Activated CD4-positive, alpha-beta memory T cell treated with anti-CD3 and anti-CD28 coated beads for 36 hours (primary cell): ENCODE measurements at regions not wholly inside any gene's neighbourhood (a gene's known extent, or its start where the extent isn't known, plus 50 kb on each side); places are given as distances from the start of the nearest gene placed in this dataset.

Experiments used
- CTCF ChIA-PET: fragments of 350-600 bp; sonication (Branson Sonifier 250); formaldehyde crosslinking; loops from one replicate; lab custom pipeline; 2021; ENCODE audit warnings: antibody characterized with exemption, inconsistent platforms; lab: Charles Lee
- POLR2A ChIA-PET: fragments of 350-600 bp; sonication (Branson Sonifier 250); formaldehyde crosslinking; loops from one replicate; lab custom pipeline; 2021; ENCODE audit warnings: antibody characterized with exemption; lab: Charles Lee
- DNase-seq: peaks from one replicate; pipeline ENCODE4 v3.0.0-alpha.2; 2020
- H3K27ac Mint-ChIP-seq: one replicate; pipeline ENCODE4 v1.8.0; 2021; ENCODE audit warnings: mixed read lengths
- H3K27me3 Mint-ChIP-seq: one replicate; pipeline ENCODE4 v1.8.0; 2021; ENCODE audit warnings: mixed read lengths
- H3K36me3 Mint-ChIP-seq: one replicate; pipeline ENCODE4 v1.8.0; 2021; ENCODE audit warnings: mixed read lengths
- H3K4me1 Mint-ChIP-seq: one replicate; pipeline ENCODE4 v1.8.0; 2021; ENCODE audit warnings: low read depth, mixed read lengths
- H3K4me3 Mint-ChIP-seq: one replicate; pipeline ENCODE4 v1.8.0; 2021; ENCODE audit warnings: mild to moderate bottlenecking, mixed read lengths
- H3K9me3 Mint-ChIP-seq: one replicate; pipeline ENCODE4 v1.8.0; 2021; ENCODE audit warnings: mixed read lengths
- intact Hi-C: fragments of 100-400 bp; cut with micrococcal nuclease; formaldehyde crosslinking; loops from one replicate; pipeline ENCODE4 v1.15.1; 2023

DNA sequence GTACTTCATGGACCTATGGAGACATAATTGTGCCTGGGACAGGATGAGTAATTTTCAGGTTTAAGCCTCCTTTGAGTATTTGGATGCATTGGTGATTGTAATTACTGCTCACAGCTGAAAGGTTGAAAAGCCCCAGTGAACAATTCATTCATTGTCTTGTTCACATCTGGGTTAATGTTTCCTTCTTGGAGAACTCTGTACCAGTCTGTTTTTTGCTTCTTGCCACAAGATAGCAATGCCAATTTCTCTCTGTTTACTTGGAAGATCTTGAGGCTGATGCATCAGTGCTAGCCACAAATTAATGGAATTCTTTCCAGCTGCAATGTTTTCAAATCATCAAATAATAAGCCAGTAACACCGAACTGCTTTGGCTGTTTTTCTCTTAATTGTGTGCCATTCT, 207.8 kb downstream of the BMP2 start:
- Mint-ChIP-seq H3K27ac (no peak overlapping the region), H3K4me1 (no peaks in the 10 kb centered on the region), H3K9me3 (peaks cover 7% of the 10 kb centered on the region), H3K27me3 (no peaks in the 10 kb centered on the region), H3K4me3 (no peak overlapping the region), H3K36me3 (no peaks in the 10 kb centered on the region)
- CTCF ChIA-PET = no interaction called here
- POLR2A ChIA-PET = no interaction called here
- intact Hi-C loops = no loop called here
- no peak for DNase-seq

DNA sequence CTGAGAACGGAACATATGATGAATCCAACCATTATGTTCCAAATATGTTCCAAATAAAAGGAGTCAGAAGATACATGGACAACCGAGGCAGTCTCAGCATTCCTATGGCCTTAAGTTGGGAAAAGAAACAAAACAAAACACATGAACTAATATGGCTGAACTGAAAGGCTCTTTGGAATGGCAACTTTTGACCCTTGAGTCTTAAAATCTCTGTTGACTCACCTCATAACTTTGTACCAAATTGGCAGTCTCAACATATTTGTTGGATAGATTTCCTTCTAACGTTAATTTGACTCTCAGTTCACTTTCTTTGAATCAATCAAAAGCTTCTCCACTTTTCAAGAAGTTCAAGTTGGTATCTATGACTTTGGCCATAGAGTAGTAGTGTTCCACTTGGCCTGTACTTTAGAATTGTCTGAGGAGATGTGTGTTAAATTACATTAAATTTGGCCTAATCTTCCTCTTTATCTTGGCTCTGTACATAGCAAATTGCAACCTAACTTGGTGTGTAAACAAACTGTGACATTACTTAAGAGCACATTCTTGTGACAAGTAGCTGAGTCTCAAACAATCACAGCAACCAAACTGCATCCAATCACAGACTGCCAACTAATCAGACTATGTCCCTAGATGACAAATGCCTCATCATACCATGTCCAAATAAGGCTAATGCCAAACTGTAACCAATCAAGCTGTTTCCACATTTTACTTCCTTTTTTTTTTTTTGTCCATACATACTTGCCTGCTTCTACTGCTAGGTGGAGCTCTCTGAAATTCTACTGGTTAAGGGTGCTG, 208.8 kb downstream of the BMP2 start:
- Mint-ChIP-seq H3K9me3 (peaks cover 7% of the 10 kb centered on the region), H3K4me1 (no peaks in the 10 kb centered on the region), H3K27me3 (no peaks in the 10 kb centered on the region), H3K27ac (no peak overlapping the region), H3K4me3 (no peak overlapping the region), H3K36me3 (no peaks in the 10 kb centered on the region)
- intact Hi-C loops = no loop called here
- DNase-seq = no peak
- CTCF ChIA-PET = no interaction called here
- POLR2A ChIA-PET = no interaction called here

DNA sequence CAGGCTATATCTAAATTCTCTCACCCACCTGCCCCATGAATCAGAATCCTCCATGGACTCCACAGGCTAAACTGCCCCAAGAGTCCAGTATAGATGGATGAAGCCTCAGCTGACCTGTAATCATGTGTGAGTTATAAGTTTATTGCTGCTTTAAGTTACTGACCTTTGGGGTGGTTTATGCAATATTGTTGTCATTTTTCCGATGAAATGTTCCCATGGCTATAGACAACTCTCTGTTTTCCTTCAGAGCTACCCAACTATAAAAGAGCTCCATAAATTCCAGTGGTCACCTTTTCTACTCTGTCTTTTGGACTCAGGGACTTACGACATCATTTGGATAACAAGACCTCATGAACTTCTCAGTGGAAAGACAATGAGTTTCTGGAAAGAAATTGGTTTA, 212.1 kb downstream of the BMP2 start:
- no peak overlapping the region for H3K4me3 Mint-ChIP-seq
- H3K27me3 Mint-ChIP-seq = no peaks in the 10 kb centered on the region
- no peak overlapping the region for H3K27ac Mint-ChIP-seq
- intact Hi-C loops = no loop called here
- CTCF ChIA-PET = no interaction called here
- H3K4me1 Mint-ChIP-seq = no peaks in the 10 kb centered on the region
- H3K36me3 Mint-ChIP-seq = no peaks in the 10 kb centered on the region
- H3K9me3 Mint-ChIP-seq = peaks cover 14% of the 10 kb centered on the region
- POLR2A ChIA-PET = no interaction called here
- no peak for DNase-seq

DNA sequence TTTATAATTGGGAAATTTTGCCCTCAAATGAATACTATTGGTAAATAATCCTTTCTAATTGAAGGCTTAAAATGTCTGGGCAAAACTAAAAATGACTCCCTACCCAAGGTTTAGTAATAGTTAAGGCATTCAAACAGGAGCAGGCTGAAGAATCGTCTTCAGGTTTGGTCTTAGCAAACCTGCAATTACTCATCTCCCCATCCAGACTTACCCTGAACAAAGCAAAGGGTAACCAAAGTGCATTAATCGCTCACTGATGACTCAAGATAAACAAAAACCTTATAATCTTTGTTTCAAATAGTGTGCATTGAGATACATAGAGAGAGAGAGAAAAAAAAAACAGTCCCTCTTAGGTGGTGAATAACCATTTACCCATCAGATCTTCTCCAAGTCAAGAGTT, 225.5 kb downstream of the BMP2 start:
- Mint-ChIP-seq H3K27ac (no peak overlapping the region), H3K4me1 (no peaks in the 10 kb centered on the region), H3K4me3 (no peak overlapping the region), H3K27me3 (no peaks in the 10 kb centered on the region), H3K36me3 (no peaks in the 10 kb centered on the region), H3K9me3 (peaks cover 34% of the 10 kb centered on the region)
- no peak for DNase-seq
- ChIA-PET CTCF (no interaction called here), POLR2A (no interaction called here)
- intact Hi-C loops = no loop called here

DNA sequence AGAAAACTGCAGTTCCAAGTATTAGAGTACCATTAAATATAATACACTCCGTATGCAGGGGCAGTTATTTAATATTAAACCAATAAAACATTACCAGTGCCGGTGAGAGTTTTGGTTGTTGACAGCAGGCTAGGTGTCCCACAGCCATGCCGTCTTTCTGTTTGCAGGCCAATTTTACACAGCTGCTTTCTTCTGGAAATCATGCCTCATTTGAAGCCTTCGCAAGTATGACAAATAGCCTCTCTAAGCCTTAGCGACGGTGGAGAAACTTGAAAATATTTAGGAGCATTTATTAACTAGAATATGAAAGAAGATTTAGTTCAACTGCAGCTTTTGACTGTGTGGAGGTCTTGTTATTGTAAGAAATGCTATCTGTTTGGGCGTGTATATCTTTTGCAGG, 226.0 kb downstream of the BMP2 start:
- ChIA-PET POLR2A (no interaction called here), CTCF (no interaction called here)
- no peak overlapping the region for H3K4me3 Mint-ChIP-seq
- no peaks in the 10 kb centered on the region for H3K4me1 Mint-ChIP-seq
- no peak for DNase-seq
- no peak overlapping the region for H3K27ac Mint-ChIP-seq
- H3K27me3 Mint-ChIP-seq = no peaks in the 10 kb centered on the region
- no peaks in the 10 kb centered on the region for H3K36me3 Mint-ChIP-seq
- peaks cover 34% of the 10 kb centered on the region for H3K9me3 Mint-ChIP-seq
- intact Hi-C loops = no loop called here

DNA sequence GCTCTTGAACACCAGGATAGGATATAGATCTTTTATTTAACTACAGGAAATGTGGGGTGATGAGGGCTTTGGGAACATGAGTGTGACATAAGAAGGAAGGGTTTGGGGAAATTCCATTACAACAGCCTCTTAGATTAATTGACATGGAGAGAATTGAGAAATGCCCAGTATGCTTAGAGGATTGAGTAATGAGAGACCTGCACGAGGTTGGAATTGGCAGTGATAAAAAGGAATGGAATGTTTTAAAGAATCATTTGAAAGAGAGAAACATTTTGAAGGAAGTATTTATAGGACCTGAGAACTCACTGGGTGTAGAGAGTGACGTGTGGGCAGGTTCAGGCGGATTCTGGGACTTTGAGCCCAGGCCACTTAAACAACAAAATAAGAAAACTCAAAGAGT, 227.0 kb downstream of the BMP2 start:
- H3K4me1 Mint-ChIP-seq = no peaks in the 10 kb centered on the region
- ChIA-PET POLR2A (no interaction called here), CTCF (no interaction called here)
- DNase-seq = no peak
- H3K4me3 Mint-ChIP-seq = no peak overlapping the region
- H3K9me3 Mint-ChIP-seq = peaks cover 32% of the 10 kb centered on the region
- intact Hi-C loops = no loop called here
- no peaks in the 10 kb centered on the region for H3K27me3 Mint-ChIP-seq
- no peak overlapping the region for H3K27ac Mint-ChIP-seq
- H3K36me3 Mint-ChIP-seq = no peaks in the 10 kb centered on the region

DNA sequence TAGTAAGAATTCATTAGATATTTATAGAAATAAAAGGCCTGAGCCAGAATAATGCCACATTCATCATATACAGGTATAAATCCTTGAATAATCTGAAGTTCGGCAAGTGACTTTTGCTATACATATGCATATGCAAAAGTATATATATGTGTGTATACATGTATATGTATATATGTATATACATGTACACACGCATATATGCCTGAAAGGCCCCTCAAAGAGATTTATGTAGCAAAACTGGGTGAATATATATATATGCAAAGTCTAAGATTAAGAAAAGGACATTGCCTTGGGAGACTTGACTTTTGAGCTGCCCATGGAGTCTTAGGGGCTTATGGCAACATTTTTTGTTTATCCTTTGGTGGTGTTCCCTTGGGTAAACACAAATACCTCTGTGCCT, 231.4 kb downstream of the BMP2 start:
- no peak overlapping the region for H3K27ac Mint-ChIP-seq
- intact Hi-C loops = no loop called here

DNA sequence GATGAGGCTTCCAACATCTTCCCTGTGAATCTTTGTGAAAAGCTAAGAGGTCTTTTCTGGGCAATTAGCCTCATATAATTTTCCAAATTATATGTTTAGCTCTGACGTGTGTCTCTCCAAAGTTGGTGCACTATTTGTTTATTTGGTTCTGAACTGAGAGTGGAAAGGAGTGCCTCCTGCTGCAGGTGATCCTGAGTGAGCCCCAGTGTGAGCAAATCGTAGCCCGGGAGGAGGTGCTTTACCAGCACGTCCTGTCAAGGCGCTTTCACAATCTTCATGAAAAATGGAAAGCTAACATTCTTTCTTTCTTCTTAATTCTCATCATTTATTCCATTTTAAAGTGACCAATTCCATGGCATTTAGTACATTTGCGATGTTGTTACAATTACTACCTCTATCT, 231.9 kb downstream of the BMP2 start:
- intact Hi-C loops = no loop called here
- Mint-ChIP-seq H3K27me3 (no peaks in the 10 kb centered on the region), H3K4me3 (no peak overlapping the region), H3K9me3 (peaks cover 27% of the 10 kb centered on the region), H3K36me3 (no peaks in the 10 kb centered on the region), H3K27ac (no peak overlapping the region), H3K4me1 (no peaks in the 10 kb centered on the region)
- POLR2A ChIA-PET = no interaction called here
- CTCF ChIA-PET = interaction anchor here (1.0 kb wide), 1 partner anchor 161 kb away, joined by 3 read pairs; no protein-coding TSS in a partner anchor
- no peak for DNase-seq

More for the DNA sequence above, 231.4 kb downstream of the BMP2 start:
- H3K27me3 Mint-ChIP-seq = no peaks in the 10 kb centered on the region
- no peaks in the 10 kb centered on the region for H3K4me1 Mint-ChIP-seq
- DNase-seq = no peak
- POLR2A ChIA-PET = no interaction called here
- H3K36me3 Mint-ChIP-seq = no peaks in the 10 kb centered on the region
- H3K9me3 Mint-ChIP-seq = peaks cover 32% of the 10 kb centered on the region
- no peak overlapping the region for H3K4me3 Mint-ChIP-seq
- CTCF ChIA-PET = interaction anchor here (1.0 kb wide), 1 partner anchor 161 kb away, joined by 3 read pairs; no protein-coding TSS in a partner anchor

DNA sequence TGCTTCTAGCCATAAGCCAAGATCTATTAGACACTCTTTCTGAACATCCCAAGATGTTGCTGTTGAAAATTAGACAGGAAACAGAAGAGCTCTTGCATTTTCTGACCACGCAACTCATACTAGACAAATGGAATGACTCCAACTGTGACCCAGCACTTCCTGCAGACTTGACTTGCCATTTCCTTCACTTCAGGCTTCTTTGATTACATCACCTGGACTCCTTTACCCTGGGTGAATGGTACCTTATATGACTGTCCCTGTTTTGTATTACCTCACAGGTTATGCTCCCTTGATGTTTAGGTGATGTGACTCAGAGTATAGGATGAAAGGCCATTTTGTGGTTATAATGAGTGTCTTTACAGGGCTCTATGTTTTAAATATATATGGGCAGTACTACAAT, 236.1 kb downstream of the BMP2 start:
- no peak for DNase-seq
- POLR2A ChIA-PET = no interaction called here
- Mint-ChIP-seq H3K27me3 (no peaks in the 10 kb centered on the region), H3K9me3 (peaks cover 28% of the 10 kb centered on the region), H3K4me1 (no peaks in the 10 kb centered on the region), H3K27ac (no peak overlapping the region), H3K4me3 (no peak overlapping the region), H3K36me3 (no peaks in the 10 kb centered on the region)
- intact Hi-C loops = no loop called here
- CTCF ChIA-PET = no interaction called here

DNA sequence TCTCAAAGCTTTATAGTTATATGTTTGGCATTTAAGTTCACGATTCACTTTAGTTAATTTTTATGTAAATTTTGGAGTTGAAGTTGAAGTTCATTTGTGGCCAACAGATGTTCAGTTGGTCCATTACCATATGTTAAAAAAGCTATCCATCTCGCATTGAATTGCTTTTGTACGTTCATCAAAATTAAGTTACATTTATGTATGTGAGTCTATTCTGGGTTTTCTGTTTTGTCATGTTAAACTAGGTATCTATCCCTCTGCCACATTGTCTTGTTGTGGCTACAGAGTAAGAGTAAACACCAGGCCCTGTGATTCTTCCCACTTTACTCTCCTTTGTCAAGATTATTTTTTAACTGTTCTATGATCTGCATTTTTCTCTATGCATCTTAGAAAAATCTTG, 237.3 kb downstream of the BMP2 start:
- H3K27me3 Mint-ChIP-seq = no peaks in the 10 kb centered on the region
- no peak for DNase-seq
- H3K36me3 Mint-ChIP-seq = no peaks in the 10 kb centered on the region
- no peak overlapping the region for H3K27ac Mint-ChIP-seq
- H3K9me3 Mint-ChIP-seq = peaks cover 27% of the 10 kb centered on the region
- H3K4me1 Mint-ChIP-seq = no peaks in the 10 kb centered on the region
- ChIA-PET CTCF (no interaction called here), POLR2A (no interaction called here)
- no peak overlapping the region for H3K4me3 Mint-ChIP-seq
- intact Hi-C loops = no loop called here

DNA sequence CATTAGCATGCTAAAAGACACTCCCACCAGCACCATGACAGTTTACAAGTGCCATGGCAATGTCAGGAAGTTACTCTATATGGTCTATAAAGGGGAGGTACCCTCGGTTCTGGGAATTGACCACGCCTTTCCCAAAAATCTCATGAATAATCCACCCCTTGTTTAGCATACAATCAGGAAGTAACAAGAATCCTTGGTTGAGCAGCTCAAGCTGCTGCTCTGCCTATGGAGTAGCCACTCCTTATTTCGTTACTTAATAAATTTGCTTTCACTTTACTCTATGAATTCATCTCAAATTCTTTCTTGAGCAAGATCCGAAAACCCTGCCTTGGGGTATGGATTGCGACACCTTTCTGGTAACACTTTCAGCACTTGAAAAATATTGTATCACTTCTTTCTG, 243.0 kb downstream of the BMP2 start:
- ChIA-PET CTCF (no interaction called here), POLR2A (no interaction called here)
- Mint-ChIP-seq H3K36me3 (no peaks in the 10 kb centered on the region), H3K9me3 (peaks cover 25% of the 10 kb centered on the region), H3K4me3 (no peak overlapping the region), H3K4me1 (no peaks in the 10 kb centered on the region), H3K27me3 (no peaks in the 10 kb centered on the region), H3K27ac (no peak overlapping the region)
- intact Hi-C loops = no loop called here
- no peak for DNase-seq

DNA sequence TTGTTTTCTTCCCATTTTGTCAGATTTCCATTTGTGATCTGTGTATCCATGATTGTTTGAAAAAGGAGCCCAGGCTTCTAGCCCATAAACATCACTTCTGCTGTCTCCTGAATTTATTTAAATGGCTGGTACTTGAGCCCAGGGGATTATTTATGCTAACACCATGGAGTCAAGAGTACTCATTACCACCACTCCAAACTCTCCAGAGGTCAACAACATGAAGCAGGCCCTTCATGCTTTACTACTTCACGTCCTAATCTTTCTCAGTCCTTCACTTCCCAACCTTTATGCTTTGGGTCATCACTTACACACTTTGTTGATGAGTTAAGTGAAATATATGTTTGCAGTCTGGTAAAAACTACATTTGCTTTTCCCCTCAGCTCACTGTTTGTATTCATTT, 247.8 kb downstream of the BMP2 start:
- Mint-ChIP-seq H3K4me3 (no peak overlapping the region), H3K4me1 (no peaks in the 10 kb centered on the region), H3K27me3 (no peaks in the 10 kb centered on the region), H3K9me3 (peaks cover 5% of the 10 kb centered on the region), H3K27ac (no peak overlapping the region), H3K36me3 (no peaks in the 10 kb centered on the region)
- CTCF ChIA-PET = no interaction called here
- no peak for DNase-seq
- POLR2A ChIA-PET = no interaction called here
- intact Hi-C loops = no loop called here

DNA sequence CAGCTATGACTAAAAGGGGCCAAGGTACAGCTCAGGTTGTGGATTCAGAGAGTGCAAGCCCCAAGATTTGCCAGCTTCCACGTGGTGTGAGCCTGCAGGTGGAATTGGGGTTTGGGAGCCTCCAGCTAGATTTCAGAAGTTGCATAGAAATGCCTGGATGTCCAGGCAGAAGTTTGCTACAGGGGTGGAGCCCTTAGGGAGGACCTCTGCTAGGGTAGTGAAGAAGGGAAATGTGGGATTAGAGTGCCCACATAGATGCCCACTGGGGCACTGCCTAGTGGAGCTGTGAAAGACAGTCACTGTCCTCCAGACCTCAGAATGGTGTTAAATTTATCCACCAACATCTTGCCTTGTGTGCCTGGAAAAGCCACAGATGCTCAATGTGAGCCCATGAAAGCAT, 255.1 kb downstream of the BMP2 start:
- H3K4me3 Mint-ChIP-seq = no peak overlapping the region
- CTCF ChIA-PET = no interaction called here
- no peaks in the 10 kb centered on the region for H3K27me3 Mint-ChIP-seq
- POLR2A ChIA-PET = no interaction called here
- no peaks in the 10 kb centered on the region for H3K36me3 Mint-ChIP-seq
- no peak overlapping the region for H3K27ac Mint-ChIP-seq
- peaks cover 33% of the 10 kb centered on the region for H3K9me3 Mint-ChIP-seq
- intact Hi-C loops = no loop called here
- H3K4me1 Mint-ChIP-seq = no peaks in the 10 kb centered on the region
- DNase-seq = no peak
